Endothelial cell of umbilical vein (primary cell): ENCODE measurements at regions not wholly inside any gene's neighbourhood (a gene's known extent, or its start where the extent isn't known, plus 50 kb on each side); places are given as distances from the start of the nearest gene placed in this dataset.

Experiments
- BruUV-seq: library from RNA; stranded (reverse); fragments of 400-500 nt; replicated peaks from 2 replicates; lab custom pipeline; 2021; lab: Mats Ljungman, UMichigan
- CTCF ChIA-PET: fragments of 300-600, 350-600 bp; sonication (Branson Sonifier 250); formaldehyde crosslinking; loops from one replicate; lab custom pipeline; 2021; ENCODE audit warnings: antibody characterized with exemption, inconsistent platforms; lab: Charles Lee
- POLR2A ChIA-PET: fragments of 300-600, 350-600 bp; sonication (Branson Sonifier 250); formaldehyde crosslinking; loops from one replicate; lab custom pipeline; 2021; ENCODE audit warnings: antibody characterized with exemption, inconsistent platforms; lab: Charles Lee
- DNase-seq: peaks from one replicate; pipeline ENCODE4 v3.0.0-alpha.2; 2011; ENCODE audit warnings: low read depth, low spot score
- FAIRE-seq: peaks from 2 replicates; lab custom pipeline; 2011; peaks lifted over from hg19 to GRCh38; lab: Jason Lieb, UNC
- H2AFZ ChIP-seq: 2 replicates; pipeline ENCODE4 v1.6.0; 2012; ENCODE audit warnings: low read depth, low read length, control low read depth, inconsistent platforms
- H3K27ac ChIP-seq: 2 replicates; pipeline ENCODE4 v1.5.1; 2011; ENCODE audit warnings: low read depth, mild to moderate bottlenecking, control low read depth, low read length, moderate library complexity; ENCODE audit not compliant: insufficient read depth
- H3K27me3 ChIP-seq, 2 experiments: 2 replicates each; pipeline versions ENCODE4 v1.6.0 to v1.6.1; 2011; ENCODE audit warnings: low read length in 2 of 2, mixed read lengths in 1 of 2; ENCODE audit not compliant: control insufficient read depth in 2 of 2, insufficient read depth in 2 of 2
- H3K36me3 ChIP-seq, 2 experiments: 2 replicates in 1 of 2; 3 replicates in 1 of 2; pipeline ENCODE4 v1.5.1; 2011; ENCODE audit warnings: low read length in 2 of 2, mild to moderate bottlenecking in 1 of 2, moderate library complexity in 1 of 2; ENCODE audit not compliant: control insufficient read depth in 2 of 2, insufficient read depth in 2 of 2; ENCODE audit errors: extremely low read depth in 1 of 2
- H3K4me1 ChIP-seq: 3 replicates; pipeline ENCODE4 v1.5.1; 2011; ENCODE audit warnings: mild to moderate bottlenecking, low read length; ENCODE audit not compliant: control insufficient read depth, insufficient read depth; ENCODE audit errors: extremely low read depth
- H3K4me2 ChIP-seq: 2 replicates; pipeline ENCODE4 v1.6.1; 2011; ENCODE audit warnings: low read length, control low read depth, mixed read lengths; ENCODE audit not compliant: insufficient read depth
- H3K4me3 ChIP-seq, 3 experiments: fragments of 200-600 bp in 1 of 3; sonication (generic), shearing (Covaris generic) in 1 of 3; replicated peaks in 1 of 3; 2 replicates each; pipeline ENCODE4 v1.5.1; 2011 to 2016; ENCODE audit warnings: control low read depth in 3 of 3, low read length in 3 of 3, mild to moderate bottlenecking in 2 of 3, inconsistent platforms in 1 of 3, low read depth in 1 of 3, moderate library complexity in 1 of 3; ENCODE audit not compliant: insufficient read depth in 1 of 3
- H3K79me2 ChIP-seq: 2 replicates; pipeline ENCODE4 v1.6.0; 2012; ENCODE audit warnings: low read length, inconsistent platforms; ENCODE audit not compliant: control insufficient read depth, insufficient read depth
- H3K9ac ChIP-seq: replicated peaks from 2 replicates; pipeline ENCODE3; 2011; ENCODE audit warnings: low read length, control low read depth; ENCODE audit not compliant: insufficient read depth; ENCODE audit errors: extremely low read depth
- H3K9me1 ChIP-seq: replicated peaks from 3 replicates; pipeline ENCODE4 v1.6.0; 2011; ENCODE audit warnings: mild to moderate bottlenecking, low read length; ENCODE audit not compliant: control insufficient read depth, insufficient read depth; ENCODE audit errors: extremely low read depth
- H3K9me3 ChIP-seq: replicated peaks from 2 replicates; pipeline ENCODE4 v1.5.1; 2012; ENCODE audit warnings: low read length, inconsistent platforms; ENCODE audit not compliant: control insufficient read depth, insufficient read depth
- H4K20me1 ChIP-seq: replicated peaks from 2 replicates; pipeline ENCODE3; 2011; ENCODE audit warnings: mild to moderate bottlenecking, low read length; ENCODE audit not compliant: control insufficient read depth, insufficient read depth; ENCODE audit errors: extremely low read depth
- EZH2 ChIP-seq: IDR thresholded peaks from 2 replicates; pipeline ENCODE4 v1.6.1; 2012; ENCODE audit warnings: borderline replicate concordance, low read depth, mild to moderate bottlenecking, moderate library complexity, low read length, inconsistent platforms; ENCODE audit not compliant: severe bottlenecking
- FOS ChIP-seq: IDR thresholded peaks from 2 replicates; pipeline ENCODE4 v1.6.1; 2011; ENCODE audit warnings: mild to moderate bottlenecking, low read length, moderate library complexity, borderline replicate concordance; ENCODE audit not compliant: insufficient read depth
- GATA2 ChIP-seq: IDR thresholded peaks from 2 replicates; pipeline ENCODE4 v1.7.0; 2011; ENCODE audit warnings: low read depth, mild to moderate bottlenecking, moderate library complexity, mixed read lengths, low read length; ENCODE audit not compliant: insufficient read length, insufficient read depth
- JUN ChIP-seq: IDR thresholded peaks from 2 replicates; pipeline ENCODE4 v1.6.1; 2011; ENCODE audit warnings: borderline replicate concordance, low read depth; ENCODE audit not compliant: insufficient read length, insufficient read depth
- MYC ChIP-seq: IDR thresholded peaks from one replicate; pipeline ENCODE4 v1.6.1; 2011; ENCODE audit warnings: mild to moderate bottlenecking, low read depth, low read length
- POLR2A ChIP-seq: IDR thresholded peaks from 2 replicates; pipeline ENCODE4 v1.6.1; 2012; ENCODE audit warnings: low read depth, mild to moderate bottlenecking, control low read depth, low read length
- POLR2AphosphoS5 ChIP-seq: IDR thresholded peaks from 2 replicates; pipeline ENCODE4 v1.6.1; 2012; ENCODE audit warnings: low read depth, mild to moderate bottlenecking, control low read depth, low read length, moderate library complexity; ENCODE audit not compliant: insufficient read depth
- dilution Hi-C: fragments of 300-500 bp; cut with MboI; formaldehyde crosslinking; loops from one replicate; pipeline ENCODE4 v1.15.0; 2019; ENCODE audit warnings: low sequenced_read_pairs; ENCODE audit not compliant: extremely low pct_ligation_motif_present
- intact Hi-C: fragments of 100-400 bp; cut with micrococcal nuclease; formaldehyde crosslinking; loops from one replicate; pipeline ENCODE4 v1.10.0; 2022
- TF ChIP-seq, protein P1 (sequence below): IDR thresholded peaks from 2 replicates; pipeline ENCODE4 v1.6.1; 2011; ENCODE audit not compliant: insufficient read depth, insufficient read length
- TF ChIP-seq, protein P2 (sequence below), 2 donors: IDR thresholded peaks; 1 replicate in 1 of 2; 2 replicates in 1 of 2; pipeline ENCODE4 v1.5.1; 2011; ENCODE audit warnings: low read length in 2 of 2, mild to moderate bottlenecking in 2 of 2, moderate library complexity in 2 of 2, control low read depth in 1 of 2, inconsistent platforms in 1 of 2, low read depth in 1 of 2; ENCODE audit not compliant: insufficient read depth in 1 of 2; ENCODE audit errors: extremely low read depth in 1 of 2

DNA sequence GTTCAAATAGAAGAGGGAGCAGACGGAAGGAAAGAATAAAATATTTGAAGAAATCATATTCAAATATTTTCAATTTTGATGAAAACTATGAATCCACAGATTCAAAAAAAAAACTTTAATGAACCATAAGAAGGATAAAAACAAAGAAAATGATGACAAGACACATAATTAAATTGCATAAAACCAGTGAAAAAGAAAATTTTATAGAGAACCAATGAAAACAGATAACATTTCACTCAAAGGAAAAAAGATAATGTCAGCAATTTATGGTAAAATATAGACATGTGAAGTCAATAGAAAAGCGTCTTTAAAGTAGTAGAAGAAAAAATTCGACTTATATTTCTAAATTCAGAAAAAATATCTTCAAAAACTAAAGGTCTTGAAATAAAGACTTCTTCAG, 546.5 kb upstream of the ATXN7L3B start:
- Histone ChIP-seq H3K79me2 (no peaks in the 10 kb centered on the region), H3K27ac (no peak overlapping the region), H3K4me3 (no peak overlapping the region), H3K36me3 (no peaks in the 10 kb centered on the region), H3K9ac (no peak overlapping the region), H4K20me1 (no peaks in the 10 kb centered on the region), H3K4me2 (no peak overlapping the region), H3K4me1 (no peaks in the 10 kb centered on the region), H3K9me3 (no peaks in the 10 kb centered on the region), H2AFZ (no peak overlapping the region), H3K27me3 (no peaks in the 10 kb centered on the region), H3K9me1 (no peaks in the 10 kb centered on the region)
- DNase-seq: no peak
- BruUV-seq: no TSS peak
- no peak for FAIRE-seq
- dilution Hi-C loops: no loop called here
- CTCF ChIA-PET: no interaction called here
- TF ChIP-seq POLR2A: no peak
- TF ChIP-seq FOS: no peak
- no peak for TF ChIP-seq EZH2
- TF ChIP-seq GATA2: no peak
- no peak for TF ChIP-seq JUN
- no peak for TF ChIP-seq POLR2AphosphoS5
- TF ChIP-seq, protein P1, sequence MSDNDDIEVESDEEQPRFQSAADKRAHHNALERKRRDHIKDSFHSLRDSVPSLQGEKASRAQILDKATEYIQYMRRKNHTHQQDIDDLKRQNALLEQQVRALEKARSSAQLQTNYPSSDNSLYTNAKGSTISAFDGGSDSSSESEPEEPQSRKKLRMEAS: no peak
- TF ChIP-seq, protein P2, sequence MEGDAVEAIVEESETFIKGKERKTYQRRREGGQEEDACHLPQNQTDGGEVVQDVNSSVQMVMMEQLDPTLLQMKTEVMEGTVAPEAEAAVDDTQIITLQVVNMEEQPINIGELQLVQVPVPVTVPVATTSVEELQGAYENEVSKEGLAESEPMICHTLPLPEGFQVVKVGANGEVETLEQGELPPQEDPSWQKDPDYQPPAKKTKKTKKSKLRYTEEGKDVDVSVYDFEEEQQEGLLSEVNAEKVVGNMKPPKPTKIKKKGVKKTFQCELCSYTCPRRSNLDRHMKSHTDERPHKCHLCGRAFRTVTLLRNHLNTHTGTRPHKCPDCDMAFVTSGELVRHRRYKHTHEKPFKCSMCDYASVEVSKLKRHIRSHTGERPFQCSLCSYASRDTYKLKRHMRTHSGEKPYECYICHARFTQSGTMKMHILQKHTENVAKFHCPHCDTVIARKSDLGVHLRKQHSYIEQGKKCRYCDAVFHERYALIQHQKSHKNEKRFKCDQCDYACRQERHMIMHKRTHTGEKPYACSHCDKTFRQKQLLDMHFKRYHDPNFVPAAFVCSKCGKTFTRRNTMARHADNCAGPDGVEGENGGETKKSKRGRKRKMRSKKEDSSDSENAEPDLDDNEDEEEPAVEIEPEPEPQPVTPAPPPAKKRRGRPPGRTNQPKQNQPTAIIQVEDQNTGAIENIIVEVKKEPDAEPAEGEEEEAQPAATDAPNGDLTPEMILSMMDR (IDR thresholded peaks at IDR 0.05; ENCODE audit: extremely low read depth in 1 of 2, insufficient read depth in 1 of 2, low read depth in 1 of 2, low read length in 2 of 2): no peak
- TF ChIP-seq MYC: no peak
- POLR2A ChIA-PET: no interaction called here
- intact Hi-C loops: no loop called here
